Spleen (tissue), 11 donors: ENCODE measurements at regions not wholly inside any gene's neighbourhood (a gene's known extent, or its start where the extent isn't known, plus 50 kb on each side); places are given as distances from the start of the nearest gene placed in this dataset.

ENCODE experiments used
- DNase-seq: peaks from one replicate; pipeline ENCODE4 v3.0.0-alpha.2; 2020
- H3K27ac ChIP-seq, 8 donors: fragments of 200-600 bp; sonication (generic) in 7 of 8; 1 replicate in 4 of 8; 2 replicates in 4 of 8; pipeline versions ENCODE4 v1.5.0 to v1.8.0; 2016 to 2021; ENCODE audit warnings: inconsistent platforms in 4 of 8, mild to moderate bottlenecking in 4 of 8, moderate library complexity in 1 of 8
- H3K27me3 ChIP-seq, 7 donors: fragments of 200-600 bp; sonication (generic) in 6 of 7; replicated peaks in 1 of 7; 1 replicate in 4 of 7; 2 replicates in 3 of 7; pipeline versions ENCODE4 v1.5.0 to v1.8.0; 2016 to 2021; ENCODE audit warnings: inconsistent platforms in 3 of 7, mild to moderate bottlenecking in 1 of 7
- H3K36me3 ChIP-seq, 6 donors: fragments of 200-600 bp; sonication (generic) in 5 of 6; 1 replicate in 4 of 6; 2 replicates in 2 of 6; pipeline versions ENCODE4 v1.5.0 to v1.8.0; 2016 to 2021; ENCODE audit warnings: inconsistent platforms in 2 of 6
- H3K4me1 ChIP-seq, 6 donors: fragments of 200-600 bp; sonication (generic) in 5 of 6; 1 replicate in 3 of 6; 2 replicates in 3 of 6; pipeline versions ENCODE4 v1.5.0 to v1.8.0; 2016 to 2021; ENCODE audit warnings: inconsistent platforms in 3 of 6
- H3K4me3 ChIP-seq, 8 donors: fragments of 200-600 bp; sonication (generic) in 7 of 8; 1 replicate in 4 of 8; 2 replicates in 4 of 8; pipeline versions ENCODE4 v1.5.0 to v1.8.0; 2016 to 2021; ENCODE audit warnings: inconsistent platforms in 4 of 8, mild to moderate bottlenecking in 4 of 8, moderate library complexity in 2 of 8
- H3K9me3 ChIP-seq, 8 donors: fragments of 200-600 bp; sonication (generic) in 7 of 8; 1 replicate in 4 of 8; 2 replicates in 4 of 8; pipeline versions ENCODE4 v1.5.0 to v1.8.0; 2016 to 2021; ENCODE audit warnings: inconsistent platforms in 4 of 8
- POLR2A ChIP-seq, 3 donors: fragments of 450-650 bp; IDR thresholded peaks; one replicate each; pipeline ENCODE4 v1.5.1; 2017; ENCODE audit warnings: antibody characterized with exemption in 3 of 3, mild to moderate bottlenecking in 1 of 3
- POLR2AphosphoS5 ChIP-seq, 3 donors: sonication (generic); formaldehyde crosslinking; IDR thresholded peaks; one replicate each; pipeline ENCODE4 v1.5.1; 2017; ENCODE audit warnings: antibody characterized with exemption in 3 of 3
- WGBS, 5 donors: extraction: QIAGEN DNeasy Blood & Tissue Kit in 3 of 5; methylation state at CpG; one replicate each; pipeline versions ENCODE4 v1.1.5 to v1.1.7; 2013 to 2018; 5-methylcytosine and 5-hydroxymethylcytosine counted together
- intact Hi-C: fragments of 100-400 bp; cut with DNase I; formaldehyde crosslinking; loops from one replicate; pipeline ENCODE4 v1.15.0; 2023; ENCODE audit warnings: low total_unique reads
- TF ChIP-seq, protein P1 (sequence below), 11 experiments: fragments of 200-600 bp in 7 of 11; fragments of 450-650 bp in 4 of 11; sonication (generic) in 4 of 11; IDR thresholded peaks in 8 of 11; conservative IDR thresholded peaks in 3 of 11; 1 replicate in 7 of 11; 2 replicates in 4 of 11; pipeline versions ENCODE4 v1.4.0 to v1.8.0; 2016 to 2021; ENCODE audit warnings: antibody characterized with exemption in 11 of 11, inconsistent platforms in 4 of 11, mild to moderate bottlenecking in 1 of 11
- donor health status: healthy with polysubstance abuse.
- donor health status: DM: no; HTN: no; CAD: no; lungs with moderate emphysema.
- donor health status: DM: no; HTN: no; CAD: no.
- donor health status: Bipolar disorder and iron deficiency.
- donor health status: healthy.
- donor health status: DM: no; HTN: no; CAD: no.
- donor health status: DM: yes; HTN: yes; CAD: no.

DNA sequence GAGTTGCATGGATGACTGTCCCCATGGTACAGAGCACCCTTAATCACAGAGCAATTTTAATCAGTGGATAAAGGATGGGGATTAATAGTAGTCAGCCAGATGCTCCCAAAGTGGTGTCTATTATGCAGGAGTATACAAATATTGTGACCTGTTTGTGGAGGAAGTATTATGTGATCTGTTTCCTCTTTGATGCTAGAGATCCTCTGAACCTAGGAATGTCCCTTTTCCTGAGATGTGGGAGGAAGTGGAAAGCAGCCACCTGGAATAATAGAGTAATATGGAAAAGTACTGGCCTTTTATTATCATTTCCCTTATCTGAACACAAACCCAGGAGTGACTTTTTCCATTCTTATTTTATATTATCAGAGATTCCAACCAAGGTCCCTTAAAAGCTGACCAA is 94.2 kb upstream of the EFEMP1 start:
- Histone ChIP-seq H3K27me3 (peaks cover 0 to 5% (median 0%) of the 10 kb centered on the region in 7 donors), H3K9me3 (no peaks in the 10 kb centered on the region), H3K36me3 (no peaks in the 10 kb centered on the region), H3K4me1 (peaks cover 0 to 5% (median 0%) of the 10 kb centered on the region in 6 donors), H3K27ac (no peak overlapping the region), H3K4me3 (no peak overlapping the region)
- intact Hi-C loops = no loop called here
- DNase-seq = no peak
- no peak for TF ChIP-seq POLR2AphosphoS5 (IDR thresholded peaks at IDR 0.05)
- TF ChIP-seq, protein P1, sequence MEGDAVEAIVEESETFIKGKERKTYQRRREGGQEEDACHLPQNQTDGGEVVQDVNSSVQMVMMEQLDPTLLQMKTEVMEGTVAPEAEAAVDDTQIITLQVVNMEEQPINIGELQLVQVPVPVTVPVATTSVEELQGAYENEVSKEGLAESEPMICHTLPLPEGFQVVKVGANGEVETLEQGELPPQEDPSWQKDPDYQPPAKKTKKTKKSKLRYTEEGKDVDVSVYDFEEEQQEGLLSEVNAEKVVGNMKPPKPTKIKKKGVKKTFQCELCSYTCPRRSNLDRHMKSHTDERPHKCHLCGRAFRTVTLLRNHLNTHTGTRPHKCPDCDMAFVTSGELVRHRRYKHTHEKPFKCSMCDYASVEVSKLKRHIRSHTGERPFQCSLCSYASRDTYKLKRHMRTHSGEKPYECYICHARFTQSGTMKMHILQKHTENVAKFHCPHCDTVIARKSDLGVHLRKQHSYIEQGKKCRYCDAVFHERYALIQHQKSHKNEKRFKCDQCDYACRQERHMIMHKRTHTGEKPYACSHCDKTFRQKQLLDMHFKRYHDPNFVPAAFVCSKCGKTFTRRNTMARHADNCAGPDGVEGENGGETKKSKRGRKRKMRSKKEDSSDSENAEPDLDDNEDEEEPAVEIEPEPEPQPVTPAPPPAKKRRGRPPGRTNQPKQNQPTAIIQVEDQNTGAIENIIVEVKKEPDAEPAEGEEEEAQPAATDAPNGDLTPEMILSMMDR (IDR thresholded peaks at IDR 0.05 in 8 of 11, conservative IDR thresholded peaks at IDR 0.05 in 3 of 11) = no peak
- TF ChIP-seq POLR2A (IDR thresholded peaks at IDR 0.05) = no peak

DNA sequence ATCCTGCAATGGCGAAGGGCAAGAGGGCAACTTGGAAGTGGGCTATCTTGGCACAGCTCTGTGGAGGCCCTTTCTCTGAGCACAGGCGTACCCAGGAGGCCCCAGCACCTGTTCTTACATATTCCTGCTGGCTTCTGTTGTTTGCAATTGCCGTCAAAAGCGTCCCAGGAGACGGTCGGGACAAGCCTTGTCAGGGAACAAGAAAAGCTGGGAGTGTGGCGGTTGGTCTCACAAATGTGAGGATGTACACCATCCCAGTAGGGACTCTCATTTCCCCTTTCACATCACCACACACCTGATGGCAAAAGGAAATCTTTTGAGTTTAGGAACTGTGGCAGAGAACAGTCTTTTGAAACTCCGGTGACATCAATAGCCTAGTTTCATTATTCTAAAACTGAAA is 94.7 kb upstream of the EFEMP1 start:
- intact Hi-C loops = no loop called here
- TF ChIP-seq POLR2A (IDR thresholded peaks at IDR 0.05) (no peak), POLR2AphosphoS5 (IDR thresholded peaks at IDR 0.05) (no peak)
- TF ChIP-seq, protein P1 (IDR thresholded peaks at IDR 0.05 in 8 of 11, conservative IDR thresholded peaks at IDR 0.05 in 3 of 11) = no peak
- Histone ChIP-seq H3K4me3 (no peak overlapping the region), H3K27ac (no peak overlapping the region), H3K4me1 (peaks cover 0 to 5% (median 0%) of the 10 kb centered on the region in 6 donors), H3K9me3 (no peaks in the 10 kb centered on the region), H3K27me3 (peaks cover 0 to 5% (median 0%) of the 10 kb centered on the region in 7 donors), H3K36me3 (no peaks in the 10 kb centered on the region)
- WGBS, 5 donors = 81 to 90% (median 86%) methylated on average over 8 of the region's 8 CpGs
- DNase-seq = no peak

- Histone ChIP-seq H3K27me3 (peaks cover 0 to 5% (median 0%) of the 10 kb centered on the region in 7 donors), H3K36me3 (no peaks in the 10 kb centered on the region), H3K27ac (no peak overlapping the region), H3K4me1 (no peaks in the 10 kb centered on the region), H3K9me3 (no peaks in the 10 kb centered on the region), H3K4me3 (no peak overlapping the region)
- intact Hi-C loops = no loop called here
- 76 to 85% (median 82%) methylated on average over 5 of the region's 5 CpGs for WGBS, 5 donors
- TF ChIP-seq POLR2A (IDR thresholded peaks at IDR 0.05) (no peak), POLR2AphosphoS5 (IDR thresholded peaks at IDR 0.05) (no peak)
- TF ChIP-seq, protein P1 (IDR thresholded peaks at IDR 0.05 in 8 of 11, conservative IDR thresholded peaks at IDR 0.05 in 3 of 11) = no peak
- DNase-seq = no peak
Observed at GRCh38 chr2:56021136-56021474, 97.5 kb upstream of the EFEMP1 start.

DNA sequence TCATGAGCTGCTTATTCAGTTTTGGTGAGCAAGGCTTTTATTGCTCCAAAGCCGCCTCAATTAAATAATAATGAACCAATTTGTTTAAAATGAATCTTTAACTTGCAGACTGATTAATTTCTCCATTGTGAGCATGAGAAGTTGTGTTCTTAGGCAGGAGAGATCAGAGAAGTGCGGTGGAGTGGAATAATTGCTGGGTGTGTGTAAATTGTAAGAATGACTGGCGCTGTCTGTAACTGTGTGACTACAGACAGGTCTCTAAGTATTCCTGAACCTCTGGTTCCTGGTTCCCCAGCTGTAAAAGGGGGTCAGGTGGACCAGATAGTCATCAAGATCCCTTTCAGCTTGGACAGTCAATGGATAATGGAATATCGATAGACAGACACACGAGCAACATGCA is 98.0 kb upstream of the EFEMP1 start:
- peaks cover 0 to 5% (median 0%) of the 10 kb centered on the region in 7 donors for H3K27me3 ChIP-seq
- intact Hi-C loops = no loop called here
- no peak for DNase-seq
- no peaks in the 10 kb centered on the region for H3K4me1 ChIP-seq
- H3K4me3 ChIP-seq = no peak overlapping the region
- H3K36me3 ChIP-seq = no peaks in the 10 kb centered on the region
- TF ChIP-seq, protein P1 (IDR thresholded peaks at IDR 0.05 in 8 of 11, conservative IDR thresholded peaks at IDR 0.05 in 3 of 11) = no peak
- TF ChIP-seq POLR2A (IDR thresholded peaks at IDR 0.05) (no peak), POLR2AphosphoS5 (IDR thresholded peaks at IDR 0.05) (no peak)
- 90 to 97% (median 93%) methylated on average over 5 of the region's 5 CpGs for WGBS, 5 donors
- no peaks in the 10 kb centered on the region for H3K9me3 ChIP-seq
- H3K27ac ChIP-seq = no peak overlapping the region
